Kidney epithelial cell (primary cell): ENCODE measurements at regions not wholly inside any gene's neighbourhood (a gene's known extent, or its start where the extent isn't known, plus 50 kb on each side); places are given as distances from the start of the nearest gene placed in this dataset.
"Not testable (repeated sequence)": the region's sequence is repeated elsewhere in the genome, so short reads cannot be mapped to it uniquely, and the experiment has no call there.

ENCODE experiments used
- DNase-seq: peaks from one replicate; pipeline ENCODE4 v3.0.0-alpha.2; 2010; ENCODE audit warnings: low read depth
- H3K27me3 ChIP-seq: 2 replicates; pipeline ENCODE4 v1.6.0; 2011; ENCODE audit warnings: low read length; ENCODE audit not compliant: control insufficient read depth, insufficient read depth
- H3K36me3 ChIP-seq: 2 replicates; pipeline ENCODE4 v1.5.1; 2011; ENCODE audit warnings: low read length; ENCODE audit not compliant: control insufficient read depth, insufficient read depth
- H3K4me3 ChIP-seq: 2 replicates; pipeline ENCODE4 v1.5.1; 2011; ENCODE audit warnings: low read depth, mild to moderate bottlenecking, control low read depth, low read length
- CTCF ChIP-seq: IDR thresholded peaks from 2 replicates; pipeline ENCODE4 v1.5.1; 2011; ENCODE audit warnings: mild to moderate bottlenecking, moderate library complexity, low read length, control low read depth, inconsistent platforms; ENCODE audit not compliant: insufficient read depth, poor library complexity, severe bottlenecking

- no peaks in the 10 kb centered on the region for H3K27me3 ChIP-seq
- H3K36me3 ChIP-seq, result no peaks in the 10 kb centered on the region
- no peak for TF ChIP-seq CTCF
- DNase-seq, result no peak
- H3K4me3 ChIP-seq, result no peak overlapping the region
Observed at GRCh38 chrX:53883196-53883595, 161.1 kb downstream of the PHF8 start.

GRCh38 chrX:53882331-53882730 is 161.9 kb downstream of the PHF8 start:
- TF ChIP-seq CTCF, result no peak
- no peaks in the 10 kb centered on the region for H3K27me3 ChIP-seq
- peak; percentile 63 for DNase-seq
- no peak overlapping the region for H3K4me3 ChIP-seq
- H3K36me3 ChIP-seq, result no peaks in the 10 kb centered on the region

- DNase-seq, H3K27me3 ChIP-seq, H3K36me3 ChIP-seq, H3K4me3 ChIP-seq: not testable (repeated sequence)
Observed at GRCh38 chrX:53880786-53881185, 163.5 kb downstream of the PHF8 start.

- no peak for TF ChIP-seq CTCF
- Histone ChIP-seq H3K36me3 (no peaks in the 10 kb centered on the region), H3K4me3 (no peak overlapping the region), H3K27me3 (no peaks in the 10 kb centered on the region)
- DNase-seq, result no peak
Observed at GRCh38 chrX:53859890-53860289, 173.4 kb upstream of the HUWE1 start.

GRCh38 chrX:53831662-53832635 is 145.4 kb upstream of the HUWE1 start:
- Histone ChIP-seq H3K27me3 (no peaks in the 10 kb centered on the region), H3K4me3 (no peak overlapping the region), H3K36me3 (no peaks in the 10 kb centered on the region)
- no peak for DNase-seq
- peak; percentile 55 for TF ChIP-seq CTCF

- DNase-seq, result no peak
- no peak for TF ChIP-seq CTCF
- no peaks in the 10 kb centered on the region for H3K36me3 ChIP-seq
Observed at GRCh38 chrX:53824686-53825085, 138.2 kb upstream of the HUWE1 start.

GRCh38 chrX:53818115-53818514 is 131.6 kb upstream of the HUWE1 start:
- H3K4me3 ChIP-seq, H3K36me3 ChIP-seq, DNase-seq, H3K27me3 ChIP-seq: not testable (repeated sequence)

More at GRCh38 chrX:53824686-53825085, 138.2 kb upstream of the HUWE1 start:
- Histone ChIP-seq H3K27me3 (no peaks in the 10 kb centered on the region), H3K4me3 (no peak overlapping the region)
